K562 (cell line): ENCODE measurements at regions not wholly inside any gene's neighbourhood (a gene's known extent, or its start where the extent isn't known, plus 50 kb on each side); places are given as distances from the start of the nearest gene placed in this dataset.

ENCODE experiments used
- ATAC-seq: fragments of 200-7000 bp; cut with Tn5 transposase; 3 replicates; pipeline ENCODE4 v1.9.1; 2020; ENCODE audit warnings: moderate library complexity
- BruUV-seq: library from RNA; stranded (reverse); fragments of 400-500 nt; replicated peaks from 2 replicates; lab custom pipeline; 2021; lab: Mats Ljungman, UMichigan
- CTCF ChIA-PET: fragments of 300-600 bp; formaldehyde crosslinking; extraction: SDS; loops from one replicate; lab custom pipeline; 2021; ENCODE audit warnings: low intra/inter-chr PET ratio; lab: Yijun Ruan, JAX
- POLR2A ChIA-PET: fragments of 300-600, 350-650 bp; sonication (Branson Sonifier 250); formaldehyde crosslinking; extraction: SDS; loops from one replicate; lab custom pipeline; 2021; ENCODE audit warnings: antibody characterized with exemption, inconsistent platforms; lab: Yijun Ruan, JAX
- DNase-seq, 4 experiments: peaks; one replicate each; pipeline versions ENCODE4 v3.0.0 to v3.0.0-alpha.2; 2011 to 2018; ENCODE audit warnings: low spot score in 3 of 4, mixed read lengths in 3 of 4; ENCODE audit errors: extremely low read depth in 1 of 4
- FAIRE-seq: peaks from 2 replicates; lab custom pipeline; 2011; peaks lifted over from hg19 to GRCh38; lab: Jason Lieb, UNC
- H2AFZ ChIP-seq: 2 replicates; pipeline ENCODE4 v1.6.0; 2011; ENCODE audit warnings: low read depth, low read length, control low read depth, inconsistent platforms
- H3K27ac ChIP-seq: fragments of 200-600 bp; 3 replicates; pipeline ENCODE4 v1.8.0; 2011; ENCODE audit warnings: low read depth, mild to moderate bottlenecking, control low read depth, inconsistent platforms, low read length, moderate library complexity, mixed read lengths; ENCODE audit errors: extremely low read depth
- H3K27me3 ChIP-seq, 2 experiments: fragments of 300-600 bp in 1 of 2; 2 replicates in 1 of 2; 3 replicates in 1 of 2; pipeline versions ENCODE4 v1.6.0 to v1.8.0; 2011; ENCODE audit warnings: inconsistent platforms in 2 of 2, low read length in 2 of 2, mild to moderate bottlenecking in 1 of 2, mixed read lengths in 1 of 2, moderate library complexity in 1 of 2; ENCODE audit not compliant: control insufficient read depth in 2 of 2, insufficient read depth in 2 of 2
- H3K36me3 ChIP-seq: fragments of 300-600 bp; 3 replicates; pipeline ENCODE4 v1.8.0; 2011; ENCODE audit warnings: mild to moderate bottlenecking, low read length, inconsistent platforms; ENCODE audit not compliant: control insufficient read depth, insufficient read depth
- H3K4me1 ChIP-seq, 2 experiments: fragments of 200-600 bp in 1 of 2; replicated peaks in 1 of 2; 2 replicates in 1 of 2; 3 replicates in 1 of 2; pipeline versions ENCODE4 v1.5.1 to v1.8.0; 2011; ENCODE audit warnings: inconsistent platforms in 2 of 2, low read length in 2 of 2, mild to moderate bottlenecking in 1 of 2, mixed read lengths in 1 of 2, moderate library complexity in 1 of 2; ENCODE audit not compliant: control insufficient read depth in 2 of 2, insufficient read depth in 2 of 2
- H3K4me2 ChIP-seq: 2 replicates; pipeline ENCODE4 v1.6.1; 2011; ENCODE audit warnings: low read length, control low read depth, inconsistent platforms, mixed read lengths; ENCODE audit not compliant: insufficient read depth
- H3K4me3 ChIP-seq: fragments of 200-600 bp; sonication (generic), shearing (Covaris generic); 2 replicates; pipeline ENCODE4 v1.5.1; 2016; ENCODE audit warnings: control low read depth, inconsistent platforms
- H3K79me2 ChIP-seq: fragments of 200-600 bp; 3 replicates; pipeline ENCODE4 v1.8.0; 2011; ENCODE audit warnings: low read length, inconsistent platforms; ENCODE audit not compliant: control insufficient read depth, insufficient read depth
- H3K9ac ChIP-seq, 2 experiments: 2 replicates each; pipeline versions ENCODE4 v1.6.0 to v1.6.1; 2011; ENCODE audit warnings: low read depth in 2 of 2, low read length in 2 of 2, control low read depth in 1 of 2, inconsistent platforms in 1 of 2, mild to moderate bottlenecking in 1 of 2, mixed read lengths in 1 of 2; ENCODE audit not compliant: insufficient read depth in 1 of 2
- H3K9me1 ChIP-seq: one replicate; pipeline ENCODE4 v1.6.0; 2011; ENCODE audit warnings: inconsistent platforms, mild to moderate bottlenecking, low read length, moderate library complexity; ENCODE audit not compliant: control insufficient read depth, insufficient read depth
- H3K9me3 ChIP-seq: replicated peaks from 2 replicates; pipeline ENCODE4 v1.5.1; 2011; ENCODE audit warnings: low read depth, low read length, inconsistent platforms; ENCODE audit not compliant: control insufficient read depth, insufficient read depth
- H4K20me1 ChIP-seq: replicated peaks from 2 replicates; pipeline ENCODE4 v1.6.1; 2011; ENCODE audit warnings: low read length, inconsistent platforms, mixed read lengths; ENCODE audit not compliant: control insufficient read depth, insufficient read depth
- BRF1 ChIP-seq: IDR thresholded peaks from 3 replicates; pipeline ENCODE4 v1.6.1; 2011; ENCODE audit warnings: borderline replicate concordance, mild to moderate bottlenecking; ENCODE audit not compliant: insufficient read length; ENCODE audit errors: extremely low read depth
- ELF4 ChIP-seq: fragments of 450-650 bp; formaldehyde crosslinking; IDR thresholded peaks from 2 replicates; pipeline ENCODE4 v1.4.0; 2022; ENCODE audit warnings: missing genetic modification characterization
- GABPA ChIP-seq: fragments of 200-800 bp; sonication (Bioruptor generic); conservative IDR thresholded peaks from 2 replicates; pipeline ENCODE4 v1.6.1; 2016; ENCODE audit warnings: low read depth, missing genetic modification characterization, missing compliant biosample characterization
- HNRNPH1 ChIP-seq: fragments of 200-400 bp; formaldehyde crosslinking; optimal IDR thresholded peaks from 2 replicates; pipeline ENCODE3; 2017; ENCODE audit warnings: low read depth, mild to moderate bottlenecking, low read length, moderate library complexity
- MAFF ChIP-seq: IDR thresholded peaks from 2 replicates; pipeline ENCODE4 v1.6.1; 2012; ENCODE audit warnings: low read length, improper control_type of control experiment
- MLLT1 ChIP-seq, 2 experiments: fragments of 450-650 bp; IDR thresholded peaks; 2 replicates each; pipeline ENCODE4 v1.6.1; 2016
- MNT ChIP-seq, 2 experiments: fragments of 450-650 bp; conservative IDR thresholded peaks; 2 replicates each; pipeline ENCODE4 v1.6.1; 2017; ENCODE audit warnings: mild to moderate bottlenecking in 2 of 2, moderate library complexity in 2 of 2
- POLR2B ChIP-seq: fragments of 450-650 bp; IDR thresholded peaks from 2 replicates; pipeline ENCODE4 v1.6.1; 2018; ENCODE audit warnings: low read depth; ENCODE audit not compliant: partially characterized antibody
- POLR2G ChIP-seq: fragments of 200-400 bp; formaldehyde crosslinking; IDR thresholded peaks from 2 replicates; pipeline ENCODE4 v1.6.1; 2017; ENCODE audit warnings: low read depth, mild to moderate bottlenecking, antibody characterized with exemption, low read length, moderate library complexity
- TOE1 ChIP-seq, 2 experiments: fragments of 450-650 bp in 1 of 2; sonication (generic) in 1 of 2; formaldehyde crosslinking in 1 of 2; IDR thresholded peaks; 2 replicates each; pipeline versions ENCODE4 v1.7.1 to v1.8.0; 2016 to 2022; ENCODE audit warnings: borderline replicate concordance in 2 of 2, mild to moderate bottlenecking in 2 of 2, antibody characterized with exemption in 1 of 2, inconsistent platforms in 1 of 2, low read depth in 1 of 2, missing genetic modification reagents in 1 of 2, moderate library complexity in 1 of 2
- ZBTB33 ChIP-seq: sonication (generic); formaldehyde crosslinking; IDR thresholded peaks from 2 replicates; pipeline ENCODE4 v1.8.1; 2023; ENCODE audit warnings: mild to moderate bottlenecking, missing genetic modification reagents
- ZKSCAN8 ChIP-seq: fragments of 200-800 bp; sonication (Bioruptor generic); IDR thresholded peaks from 2 replicates; pipeline ENCODE4 v1.6.1; 2016; ENCODE audit warnings: missing genetic modification characterization, missing compliant biosample characterization
- ZNF184 ChIP-seq: sonication (generic); formaldehyde crosslinking; IDR thresholded peaks from 2 replicates; pipeline ENCODE4 v1.5.0; 2020; ENCODE audit warnings: missing genetic modification reagents
- ZNF449 ChIP-seq: fragments of 250-450 bp; sonication (Bioruptor Pico); IDR thresholded peaks from 2 replicates; pipeline ENCODE4 v1.8.0; 2022; ENCODE audit warnings: moderate library complexity, mild to moderate bottlenecking, inconsistent platforms
- WGBS: fragments of 100-300 bp; shearing (Covaris generic); methylation state at CpG from one replicate; pipeline ENCODE4 v1.1.6; 2016; ENCODE audit warnings: low coverage, mixed read lengths; ENCODE audit not compliant: insufficient coverage; ENCODE audit errors: missing lambda C conversion rate; 5-methylcytosine and 5-hydroxymethylcytosine counted together
- in situ Hi-C: fragments of 300-500 bp; cut with MboI; formaldehyde crosslinking; loops from 4 replicates; pipeline ENCODE4 v1.15.0; 2018; ENCODE audit warnings: inconsistent platforms, mixed read lengths
- intact Hi-C: fragments of 100-400 bp; cut with micrococcal nuclease; formaldehyde crosslinking; loops from 2 replicates; pipeline ENCODE4 v1.14.2; 2022

GRCh38 chrX:149185087-149185486 is 320.0 kb downstream of the IDS start (continued):
- TF ChIP-seq ZBTB33: no peak
- TF ChIP-seq GABPA (tag): no peak
- TF ChIP-seq HNRNPH1: no peak
- TF ChIP-seq POLR2B: no peak
- TF ChIP-seq BRF1: no peak
- no peak for TF ChIP-seq POLR2G
- TF ChIP-seq ZKSCAN8 (CRISPR knock-in tag): no peak
- TF ChIP-seq ELF4 (CRISPR knock-in tag): no peak
- TF ChIP-seq ZNF184: no peak

- in situ Hi-C loops: no loop called here
- Histone ChIP-seq H3K9ac (no peak overlapping the region), H3K4me3 (no peak overlapping the region), H2AFZ (no peak overlapping the region), H3K27me3 (no peaks in the 10 kb centered on the region), H3K79me2 (no peaks in the 10 kb centered on the region), H3K9me3 (no peaks in the 10 kb centered on the region), H3K4me1 (no peaks in the 10 kb centered on the region), H3K4me2 (no peak overlapping the region), H3K9me1 (no peaks in the 10 kb centered on the region), H3K27ac (no peak overlapping the region), H3K36me3 (no peaks in the 10 kb centered on the region), H4K20me1 (no peaks in the 10 kb centered on the region)
- no peak for ATAC-seq
- intact Hi-C loops: no loop called here
- CTCF ChIA-PET: no interaction called here
- DNase-seq: no peak
- no peak for FAIRE-seq
- BruUV-seq: no TSS peak
- 0% methylated on average over 1 of the region's 2 CpGs for WGBS
- POLR2A ChIA-PET: no interaction called here
- TF ChIP-seq ZNF449 (no peak), MAFF (no peak), MLLT1 (IDR thresholded peaks at IDR 0.05) (no peak), TOE1 (IDR thresholded peaks at IDR 0.05; ENCODE audit: borderline replicate concordance) (no peak), TOE1 (CRISPR knock-in tag; IDR thresholded peaks at IDR 0.05; ENCODE audit: borderline replicate concordance, low read depth) (no peak), MNT (conservative IDR thresholded peaks at IDR 0.05) (no peak)
These were observed 343.5 kb downstream of the IDS start for GRCh38 chrX:149161435-149162088.
